ENCODE measurements at regions not wholly inside any gene's neighbourhood (a gene's known extent, or its start where the extent isn't known, plus 50 kb on each side); places are given as distances from the start of the nearest gene placed in this dataset.

DNA sequence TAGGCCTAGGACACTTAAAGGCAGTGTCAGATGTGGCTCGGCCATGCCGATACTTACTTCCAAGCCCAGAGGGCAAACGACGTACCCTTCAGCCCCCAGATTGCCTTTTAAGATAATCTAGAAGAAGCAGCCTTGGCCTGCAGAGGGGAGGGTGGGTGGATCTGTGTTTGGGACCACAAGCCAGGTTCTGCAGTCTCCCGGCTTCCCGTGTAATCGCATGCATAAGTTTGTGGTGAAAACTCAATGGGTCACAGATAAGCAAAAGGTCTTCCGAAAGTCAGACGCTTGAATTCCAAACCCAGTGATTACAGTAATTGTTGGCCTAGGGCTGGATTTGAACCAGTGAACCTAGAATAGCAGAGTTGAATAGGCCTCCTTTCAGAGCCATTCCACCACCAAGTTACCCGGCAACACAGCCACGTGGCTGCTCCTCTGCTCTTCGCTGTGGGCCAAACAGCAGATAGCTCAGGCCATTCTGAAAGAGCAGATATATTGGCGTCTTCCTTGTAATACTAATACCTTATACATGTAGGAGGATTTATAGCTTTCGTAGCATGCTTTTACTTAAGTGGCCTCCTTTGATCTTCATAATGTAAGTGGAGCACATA is 170.8 kb upstream of the CADM1 start:
- 93 to 95% (median 94%) methylated on average over 14 of the region's 14 CpGs for WGBS, 3 donors
- no peak overlapping the region for H3K4me3 ChIP-seq
- DNase-seq (no peak), ATAC-seq (no peak)
- no peaks in the 10 kb centered on the region for H3K9me3 ChIP-seq
- intact Hi-C loops (cut with DNase I): no loop called here
- H3K36me3 ChIP-seq (ENCODE audit: insufficient read depth in 1 of 2, low read depth in 1 of 2): no peaks in the 10 kb centered on the region
- no peaks in the 10 kb centered on the region for H3K27me3 ChIP-seq (ENCODE audit: insufficient read depth in 3 of 3, low read length in 2 of 3)
- no peak overlapping the region for H3K27ac ChIP-seq
- no peaks in the 10 kb centered on the region for H3K4me1 ChIP-seq
- TF ChIP-seq, protein P1, sequence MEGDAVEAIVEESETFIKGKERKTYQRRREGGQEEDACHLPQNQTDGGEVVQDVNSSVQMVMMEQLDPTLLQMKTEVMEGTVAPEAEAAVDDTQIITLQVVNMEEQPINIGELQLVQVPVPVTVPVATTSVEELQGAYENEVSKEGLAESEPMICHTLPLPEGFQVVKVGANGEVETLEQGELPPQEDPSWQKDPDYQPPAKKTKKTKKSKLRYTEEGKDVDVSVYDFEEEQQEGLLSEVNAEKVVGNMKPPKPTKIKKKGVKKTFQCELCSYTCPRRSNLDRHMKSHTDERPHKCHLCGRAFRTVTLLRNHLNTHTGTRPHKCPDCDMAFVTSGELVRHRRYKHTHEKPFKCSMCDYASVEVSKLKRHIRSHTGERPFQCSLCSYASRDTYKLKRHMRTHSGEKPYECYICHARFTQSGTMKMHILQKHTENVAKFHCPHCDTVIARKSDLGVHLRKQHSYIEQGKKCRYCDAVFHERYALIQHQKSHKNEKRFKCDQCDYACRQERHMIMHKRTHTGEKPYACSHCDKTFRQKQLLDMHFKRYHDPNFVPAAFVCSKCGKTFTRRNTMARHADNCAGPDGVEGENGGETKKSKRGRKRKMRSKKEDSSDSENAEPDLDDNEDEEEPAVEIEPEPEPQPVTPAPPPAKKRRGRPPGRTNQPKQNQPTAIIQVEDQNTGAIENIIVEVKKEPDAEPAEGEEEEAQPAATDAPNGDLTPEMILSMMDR (IDR thresholded peaks at IDR 0.05): no peak

DNA sequence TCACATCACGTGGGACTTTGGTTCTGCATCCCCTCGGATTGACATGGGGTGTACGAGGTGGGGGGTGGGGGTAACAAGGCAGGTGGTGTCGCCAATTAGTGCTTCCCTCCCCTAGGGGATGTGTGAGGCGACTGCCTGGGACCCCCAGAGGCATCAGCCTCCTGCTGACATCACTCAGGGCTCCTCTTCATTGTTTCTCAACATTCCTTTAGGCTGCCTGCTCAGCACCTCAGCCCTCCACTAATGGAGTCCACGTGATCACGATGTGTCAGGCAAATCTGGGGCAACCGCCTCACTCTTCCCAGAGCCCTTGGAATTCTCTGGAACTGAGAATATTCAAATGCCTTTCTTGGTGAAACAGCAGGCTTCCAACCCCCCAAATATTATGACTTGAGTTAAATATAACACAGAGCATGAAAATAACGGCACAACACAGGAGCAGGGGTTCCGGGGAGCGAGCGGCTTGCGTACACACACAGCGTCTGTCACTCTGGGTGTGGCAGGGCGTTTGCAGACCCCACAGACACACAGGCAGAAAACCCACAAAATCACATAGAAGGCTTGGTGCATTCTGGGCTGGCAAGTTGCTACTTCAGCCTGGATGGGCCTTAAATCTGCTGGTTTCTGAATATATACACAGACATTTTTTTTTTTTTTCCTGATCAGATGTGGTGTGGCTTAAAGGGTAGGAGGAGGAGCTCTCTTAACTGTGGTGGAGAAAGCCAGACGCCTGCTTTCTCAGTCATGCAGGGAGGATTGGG is 170.1 kb upstream of the CADM1 start:
- H3K36me3 ChIP-seq (ENCODE audit: insufficient read depth in 1 of 2, low read depth in 1 of 2): no peaks in the 10 kb centered on the region
- no peak overlapping the region for H3K4me3 ChIP-seq
- DNase-seq (no peak), ATAC-seq (no peak)
- TF ChIP-seq, protein P1 (IDR thresholded peaks at IDR 0.05): no peak
- no peak overlapping the region for H3K27ac ChIP-seq
- intact Hi-C loops (cut with DNase I): no loop called here
- WGBS, 3 donors: 90 to 94% (median 93%) methylated on average over 16 of the region's 16 CpGs
- no peaks in the 10 kb centered on the region for H3K27me3 ChIP-seq (ENCODE audit: insufficient read depth in 3 of 3, low read length in 2 of 3)
- H3K4me1 ChIP-seq: no peaks in the 10 kb centered on the region
- no peaks in the 10 kb centered on the region for H3K9me3 ChIP-seq

DNA sequence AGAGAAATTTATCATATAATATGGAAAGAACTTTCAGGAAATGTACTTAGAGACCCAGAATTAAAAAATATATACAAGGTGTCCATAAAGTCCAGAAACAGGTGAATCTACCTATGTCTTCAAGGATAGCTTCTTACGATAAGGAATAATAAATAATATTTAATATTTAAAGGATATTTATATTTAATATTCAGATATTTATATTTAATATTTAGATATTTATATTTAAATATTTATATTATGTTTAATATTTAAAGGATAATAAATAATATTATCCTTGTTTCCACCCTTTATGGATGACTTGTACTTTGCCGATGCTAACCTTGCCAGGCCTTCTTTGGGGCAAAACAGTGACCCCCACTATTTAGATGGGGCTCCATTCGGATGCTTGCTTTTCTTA is 169.5 kb upstream of the CADM1 start:
- no peaks in the 10 kb centered on the region for H3K4me1 ChIP-seq
- H3K9me3 ChIP-seq: no peaks in the 10 kb centered on the region
- TF ChIP-seq, protein P1 (IDR thresholded peaks at IDR 0.05): no peak
- intact Hi-C loops (cut with DNase I): no loop called here
- no peak for DNase-seq
- no peak overlapping the region for H3K4me3 ChIP-seq
- no peaks in the 10 kb centered on the region for H3K36me3 ChIP-seq (ENCODE audit: insufficient read depth in 1 of 2, low read depth in 1 of 2)
- H3K27me3 ChIP-seq (ENCODE audit: insufficient read depth in 3 of 3, low read length in 2 of 3): no peaks in the 10 kb centered on the region
- no peak for ATAC-seq
- H3K27ac ChIP-seq: no peak overlapping the region
- WGBS, 3 donors: 97 to 98% (median 98%) methylated on average over 3 of the region's 3 CpGs

DNA sequence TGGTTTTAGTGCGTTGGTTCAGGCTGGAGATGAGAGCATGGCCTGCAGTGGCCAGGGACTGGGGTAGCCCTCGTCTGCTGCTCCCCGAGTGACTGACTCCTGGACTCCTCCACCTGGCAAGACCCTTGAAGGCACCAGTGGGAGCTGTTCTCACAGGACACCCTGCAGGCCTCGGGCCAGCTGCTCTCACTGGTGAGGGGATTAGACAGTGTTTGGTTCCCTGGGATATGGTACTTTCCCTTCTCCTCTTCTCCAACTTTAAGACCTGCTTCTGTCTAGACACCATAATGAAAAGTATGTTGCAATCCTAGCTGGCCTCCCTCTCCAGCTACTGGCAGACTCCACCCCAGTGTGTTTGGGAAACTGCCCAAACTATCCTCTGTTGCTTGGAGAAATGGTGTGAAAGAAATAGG is 168.8 kb upstream of the CADM1 start:
- Histone ChIP-seq H3K36me3 (ENCODE audit: insufficient read depth in 1 of 2, low read depth in 1 of 2) (no peaks in the 10 kb centered on the region), H3K4me1 (no peaks in the 10 kb centered on the region), H3K4me3 (no peak overlapping the region), H3K27ac (no peak overlapping the region), H3K27me3 (ENCODE audit: insufficient read depth in 3 of 3, low read length in 2 of 3) (no peaks in the 10 kb centered on the region), H3K9me3 (no peaks in the 10 kb centered on the region)
- TF ChIP-seq, protein P1 (IDR thresholded peaks at IDR 0.05): no peak
- peak; percentile 21 to 63 for DNase-seq
- intact Hi-C loops (cut with DNase I): no loop called here
- 39 to 54% (median 45%) methylated on average over 4 of the region's 4 CpGs for WGBS, 3 donors
- ATAC-seq: peak; percentile 65 to 86 (median 79)
